ENCODE measurements at regions not wholly inside any gene's neighbourhood (a gene's known extent, or its start where the extent isn't known, plus 50 kb on each side); places are given as distances from the start of the nearest gene placed in this dataset.
A peak's percentile ranks its signal among the peaks of the same experiment; 100 is the strongest.

DNA sequence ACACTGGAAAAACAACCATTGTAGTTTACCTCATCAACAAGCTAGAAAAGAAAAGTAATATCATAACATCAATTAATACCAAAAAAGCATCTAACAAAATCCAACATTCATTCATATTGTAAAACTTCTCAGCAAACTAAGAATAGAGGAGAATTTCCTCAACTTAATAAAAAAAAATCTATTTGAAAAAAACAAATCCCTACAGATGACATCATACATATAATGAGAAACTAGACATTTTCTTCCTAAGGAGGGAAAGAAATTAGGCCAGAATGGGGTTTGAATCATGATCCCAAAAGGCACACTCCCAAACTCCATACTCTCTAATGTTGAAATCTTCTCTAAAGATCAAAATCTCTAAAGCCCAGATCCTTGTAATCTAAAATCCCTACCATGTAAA is 460.0 kb downstream of the IRS1 start:
- no peak overlapping the region for H3K4me3 Mint-ChIP-seq (ENCODE audit: unreplicated experiment)
- H3K4me1 Mint-ChIP-seq (ENCODE audit: unreplicated experiment) = peaks cover 13% of the 10 kb centered on the region
- no peaks in the 10 kb centered on the region for H3K27me3 Mint-ChIP-seq (ENCODE audit: unreplicated experiment)
- DNase-seq (ENCODE audit: extremely low spot score, unreplicated experiment) = no peak
- H3K9me3 Mint-ChIP-seq (ENCODE audit: unreplicated experiment) = no peaks in the 10 kb centered on the region
- H3K27ac Mint-ChIP-seq (ENCODE audit: unreplicated experiment) = no peak overlapping the region
- TF ChIP-seq, protein P1, sequence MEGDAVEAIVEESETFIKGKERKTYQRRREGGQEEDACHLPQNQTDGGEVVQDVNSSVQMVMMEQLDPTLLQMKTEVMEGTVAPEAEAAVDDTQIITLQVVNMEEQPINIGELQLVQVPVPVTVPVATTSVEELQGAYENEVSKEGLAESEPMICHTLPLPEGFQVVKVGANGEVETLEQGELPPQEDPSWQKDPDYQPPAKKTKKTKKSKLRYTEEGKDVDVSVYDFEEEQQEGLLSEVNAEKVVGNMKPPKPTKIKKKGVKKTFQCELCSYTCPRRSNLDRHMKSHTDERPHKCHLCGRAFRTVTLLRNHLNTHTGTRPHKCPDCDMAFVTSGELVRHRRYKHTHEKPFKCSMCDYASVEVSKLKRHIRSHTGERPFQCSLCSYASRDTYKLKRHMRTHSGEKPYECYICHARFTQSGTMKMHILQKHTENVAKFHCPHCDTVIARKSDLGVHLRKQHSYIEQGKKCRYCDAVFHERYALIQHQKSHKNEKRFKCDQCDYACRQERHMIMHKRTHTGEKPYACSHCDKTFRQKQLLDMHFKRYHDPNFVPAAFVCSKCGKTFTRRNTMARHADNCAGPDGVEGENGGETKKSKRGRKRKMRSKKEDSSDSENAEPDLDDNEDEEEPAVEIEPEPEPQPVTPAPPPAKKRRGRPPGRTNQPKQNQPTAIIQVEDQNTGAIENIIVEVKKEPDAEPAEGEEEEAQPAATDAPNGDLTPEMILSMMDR (IDR thresholded peaks at IDR 0.05) = no peak
- H3K36me3 Mint-ChIP-seq (ENCODE audit: unreplicated experiment) = no peaks in the 10 kb centered on the region

DNA sequence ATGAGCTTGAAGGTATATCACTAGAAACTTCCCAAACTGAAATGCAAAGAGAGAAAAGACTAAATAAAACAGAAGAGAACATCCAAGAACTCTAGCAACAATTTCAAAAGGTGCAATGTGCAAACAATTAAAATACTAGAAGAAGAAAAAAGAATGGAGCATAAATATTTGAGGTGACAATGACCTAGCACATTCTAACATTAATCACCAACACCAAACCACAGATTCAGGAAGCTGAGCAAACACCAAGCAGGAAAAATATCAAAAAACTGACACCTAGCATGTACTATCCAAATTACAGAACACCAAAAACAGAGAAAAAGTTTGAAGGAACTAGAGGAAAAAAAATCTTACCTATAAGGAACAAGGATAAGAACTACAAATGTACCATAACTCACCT is 460.8 kb downstream of the IRS1 start:
- Mint-ChIP-seq H3K9me3 (ENCODE audit: unreplicated experiment) (no peaks in the 10 kb centered on the region), H3K4me1 (ENCODE audit: unreplicated experiment) (peaks cover 17% of the 10 kb centered on the region), H3K36me3 (ENCODE audit: unreplicated experiment) (no peaks in the 10 kb centered on the region), H3K27ac (ENCODE audit: unreplicated experiment) (no peak overlapping the region), H3K4me3 (ENCODE audit: unreplicated experiment) (no peak overlapping the region), H3K27me3 (ENCODE audit: unreplicated experiment) (no peaks in the 10 kb centered on the region)
- TF ChIP-seq, protein P1 (IDR thresholded peaks at IDR 0.05) = no peak
- DNase-seq (ENCODE audit: extremely low spot score, unreplicated experiment) = no peak

DNA sequence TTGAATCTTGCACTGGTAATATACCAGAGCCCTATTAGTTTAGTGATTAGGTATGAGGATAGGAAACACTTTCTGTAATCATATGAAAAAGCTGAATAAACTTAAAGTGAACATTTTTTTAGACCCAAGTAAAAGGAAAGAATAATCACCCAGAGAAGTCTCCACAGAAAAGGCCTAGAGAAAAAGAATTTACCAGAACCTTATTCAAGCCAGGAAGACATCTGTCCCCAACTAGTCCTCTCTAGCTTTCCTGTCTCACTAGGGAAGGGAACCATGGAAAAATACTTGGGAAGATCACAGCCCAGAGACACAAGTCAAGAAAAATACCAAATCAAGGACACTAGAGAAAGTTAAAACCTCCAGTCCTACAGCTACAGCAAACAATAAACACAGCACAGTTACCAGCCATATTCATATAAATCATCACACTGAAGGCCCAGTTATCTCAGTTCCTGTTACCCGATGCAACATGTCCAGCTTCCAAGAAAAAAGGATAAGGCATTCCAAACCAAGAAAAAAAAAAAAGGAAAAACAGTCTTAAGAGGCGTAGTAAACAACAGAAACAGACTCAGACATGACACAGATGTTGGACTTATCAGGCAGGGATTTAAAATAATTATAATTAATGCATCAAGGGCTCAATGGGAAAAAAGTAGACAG is 461.5 kb downstream of the IRS1 start:
- Mint-ChIP-seq H3K4me3 (ENCODE audit: unreplicated experiment) (no peak overlapping the region), H3K36me3 (ENCODE audit: unreplicated experiment) (no peaks in the 10 kb centered on the region), H3K27me3 (ENCODE audit: unreplicated experiment) (no peaks in the 10 kb centered on the region), H3K4me1 (ENCODE audit: unreplicated experiment) (peaks cover 17% of the 10 kb centered on the region), H3K9me3 (ENCODE audit: unreplicated experiment) (no peaks in the 10 kb centered on the region), H3K27ac (ENCODE audit: unreplicated experiment) (no peak overlapping the region)
- no peak for DNase-seq (ENCODE audit: extremely low spot score, unreplicated experiment)
- TF ChIP-seq, protein P1 (IDR thresholded peaks at IDR 0.05) = no peak

DNA sequence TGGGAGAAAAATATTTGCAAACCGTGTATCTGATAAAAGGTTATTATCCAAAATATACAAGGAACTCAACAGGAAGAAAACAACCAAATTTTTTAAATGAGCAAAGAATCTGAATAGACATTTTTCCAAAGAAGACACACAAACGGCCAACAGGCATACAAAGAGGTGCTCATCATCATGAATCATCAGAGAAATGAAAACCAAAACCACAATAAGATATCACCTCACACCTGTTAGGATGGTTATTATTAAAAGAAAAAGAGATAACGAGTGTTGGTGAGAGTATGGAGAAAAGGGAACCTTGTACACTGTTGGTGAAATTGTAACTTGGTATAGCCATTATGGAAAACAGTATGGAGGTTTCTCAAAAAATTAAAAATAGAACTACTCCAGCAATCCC is 463.3 kb downstream of the IRS1 start:
- H3K9me3 Mint-ChIP-seq (ENCODE audit: unreplicated experiment) = no peaks in the 10 kb centered on the region
- TF ChIP-seq, protein P1 (IDR thresholded peaks at IDR 0.05) = no peak
- no peak overlapping the region for H3K27ac Mint-ChIP-seq (ENCODE audit: unreplicated experiment)
- H3K27me3 Mint-ChIP-seq (ENCODE audit: unreplicated experiment) = no peaks in the 10 kb centered on the region
- DNase-seq (ENCODE audit: extremely low spot score, unreplicated experiment) = no peak
- H3K36me3 Mint-ChIP-seq (ENCODE audit: unreplicated experiment) = no peaks in the 10 kb centered on the region
- H3K4me3 Mint-ChIP-seq (ENCODE audit: unreplicated experiment) = no peak overlapping the region
- peaks cover 17% of the 10 kb centered on the region for H3K4me1 Mint-ChIP-seq (ENCODE audit: unreplicated experiment)

DNA sequence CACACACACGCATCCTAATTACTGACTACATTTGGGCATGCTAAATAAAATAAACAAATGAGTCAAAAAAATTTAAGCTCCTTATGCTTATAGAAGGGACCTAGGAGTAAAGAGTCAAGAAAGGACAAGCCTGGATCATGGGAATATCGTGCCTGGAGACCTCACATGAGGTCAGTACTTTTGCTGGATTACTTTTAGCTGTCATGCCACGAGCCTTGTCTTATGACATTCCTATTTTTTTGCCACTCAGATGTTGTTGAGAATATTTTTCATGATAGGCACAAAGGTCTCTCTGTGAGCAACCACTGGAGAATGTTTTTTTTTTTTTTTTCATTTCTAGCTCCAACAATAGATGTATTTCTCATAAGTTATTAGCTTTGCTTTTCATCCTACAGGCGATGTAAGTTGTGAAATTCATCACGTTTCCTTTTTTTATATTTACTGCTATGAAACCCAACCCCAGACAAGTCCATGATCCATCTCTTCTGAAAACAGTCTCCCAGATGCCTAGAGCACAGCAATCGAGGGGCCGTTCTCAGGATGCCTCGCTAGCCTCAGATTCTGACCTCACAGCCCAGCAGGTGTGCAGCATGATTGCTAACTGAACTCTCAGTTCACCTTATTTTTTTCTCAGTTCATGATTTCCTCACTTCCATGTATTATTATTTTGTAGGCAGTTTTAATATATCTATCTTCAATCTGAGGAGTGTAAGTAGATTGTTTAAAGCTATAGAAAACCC is 464.5 kb downstream of the IRS1 start:
- TF ChIP-seq, protein P1 (IDR thresholded peaks at IDR 0.05) = no peak
- Mint-ChIP-seq H3K27me3 (ENCODE audit: unreplicated experiment) (no peaks in the 10 kb centered on the region), H3K4me1 (ENCODE audit: unreplicated experiment) (peaks cover 20% of the 10 kb centered on the region), H3K9me3 (ENCODE audit: unreplicated experiment) (no peaks in the 10 kb centered on the region), H3K27ac (ENCODE audit: unreplicated experiment) (peak overlapping the region; percentile 76), H3K4me3 (ENCODE audit: unreplicated experiment) (peak overlapping the region; percentile 0), H3K36me3 (ENCODE audit: unreplicated experiment) (no peaks in the 10 kb centered on the region)
- no peak for DNase-seq (ENCODE audit: extremely low spot score, unreplicated experiment)

All from osteocyte (in vitro differentiated cells).